Ovary (tissue), 3 donors: ENCODE measurements at regions not wholly inside any gene's neighbourhood (a gene's known extent, or its start where the extent isn't known, plus 50 kb on each side); places are given as distances from the start of the nearest gene placed in this dataset.

Experiments used
- CTCF ChIP-seq, 3 donors: fragments of 450-650 bp in 2 of 3; fragments of 200-600 bp in 1 of 3; IDR thresholded peaks; one replicate each; pipeline versions ENCODE4 v1.5.1 to v1.8.0; 2016 to 2022; ENCODE audit warnings: antibody characterized with exemption in 3 of 3, mild to moderate bottlenecking in 1 of 3
- EP300 ChIP-seq: sonication (generic); formaldehyde crosslinking; IDR thresholded peaks from one replicate; pipeline ENCODE4 v1.6.1; 2017; ENCODE audit warnings: antibody characterized with exemption
- donor health status: DM: no; HTN: no; CAD: no.

- TF ChIP-seq CTCF (IDR thresholded peaks at IDR 0.05), result no peak
- TF ChIP-seq EP300, result no peak
These were observed 60.1 kb upstream of the MPEG1 start for GRCh38 chr11:59272771-59273372.
